ENCODE measurements at regions not wholly inside any gene's neighbourhood (a gene's known extent, or its start where the extent isn't known, plus 50 kb on each side); places are given as distances from the start of the nearest gene placed in this dataset.

DNA sequence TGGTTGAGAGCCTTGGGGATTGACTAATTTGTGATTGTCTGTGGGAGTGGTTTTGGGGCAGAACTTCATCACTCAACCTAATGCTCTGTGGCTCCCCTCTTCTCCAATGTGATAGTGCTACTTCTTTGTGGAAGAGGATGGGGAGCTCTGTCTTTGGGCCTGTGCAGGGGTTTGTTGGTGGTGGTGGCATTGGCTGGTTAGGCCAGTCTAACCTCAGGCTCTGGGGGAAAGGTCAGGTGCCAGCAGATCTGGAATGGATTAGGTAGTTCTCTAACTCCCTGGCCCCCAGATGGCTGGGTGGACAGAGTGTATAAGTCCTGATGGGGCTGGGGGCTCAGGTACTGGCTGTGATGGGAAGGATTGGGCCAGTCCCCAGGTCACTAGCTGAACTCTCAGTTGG is 129.0 kb upstream of the CHD6 start:
- DNase-seq (ENCODE audit: insufficient read length, low spot score, missing footprints): no peak
- no peaks in the 10 kb centered on the region for H3K27me3 ChIP-seq (ENCODE audit: insufficient read depth, low read length)
- no peak overlapping the region for H3K27ac ChIP-seq (ENCODE audit: low read depth, low read length)
- no peak overlapping the region for H3K4me2 ChIP-seq (ENCODE audit: insufficient read depth, low read length)
- no peaks in the 10 kb centered on the region for H3K79me2 ChIP-seq (ENCODE audit: insufficient read depth, low read length)
- no peaks in the 10 kb centered on the region for H4K20me1 ChIP-seq (ENCODE audit: insufficient read depth, low read length)
- TF ChIP-seq, protein P1, sequence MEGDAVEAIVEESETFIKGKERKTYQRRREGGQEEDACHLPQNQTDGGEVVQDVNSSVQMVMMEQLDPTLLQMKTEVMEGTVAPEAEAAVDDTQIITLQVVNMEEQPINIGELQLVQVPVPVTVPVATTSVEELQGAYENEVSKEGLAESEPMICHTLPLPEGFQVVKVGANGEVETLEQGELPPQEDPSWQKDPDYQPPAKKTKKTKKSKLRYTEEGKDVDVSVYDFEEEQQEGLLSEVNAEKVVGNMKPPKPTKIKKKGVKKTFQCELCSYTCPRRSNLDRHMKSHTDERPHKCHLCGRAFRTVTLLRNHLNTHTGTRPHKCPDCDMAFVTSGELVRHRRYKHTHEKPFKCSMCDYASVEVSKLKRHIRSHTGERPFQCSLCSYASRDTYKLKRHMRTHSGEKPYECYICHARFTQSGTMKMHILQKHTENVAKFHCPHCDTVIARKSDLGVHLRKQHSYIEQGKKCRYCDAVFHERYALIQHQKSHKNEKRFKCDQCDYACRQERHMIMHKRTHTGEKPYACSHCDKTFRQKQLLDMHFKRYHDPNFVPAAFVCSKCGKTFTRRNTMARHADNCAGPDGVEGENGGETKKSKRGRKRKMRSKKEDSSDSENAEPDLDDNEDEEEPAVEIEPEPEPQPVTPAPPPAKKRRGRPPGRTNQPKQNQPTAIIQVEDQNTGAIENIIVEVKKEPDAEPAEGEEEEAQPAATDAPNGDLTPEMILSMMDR (IDR thresholded peaks at IDR 0.05; ENCODE audit: extremely low read depth, low read depth, low read length): no peak
- H2AFZ ChIP-seq (ENCODE audit: low read length): no peak overlapping the region
- no peaks in the 10 kb centered on the region for H3K4me1 ChIP-seq (ENCODE audit: insufficient read depth, low read length)
- no peaks in the 10 kb centered on the region for H3K9me3 ChIP-seq (ENCODE audit: low read depth, low read length)
- no peaks in the 10 kb centered on the region for H3K36me3 ChIP-seq (ENCODE audit: insufficient read depth, low read length)
- no peak overlapping the region for H3K4me3 ChIP-seq (ENCODE audit: insufficient read depth, low read length)

DNA sequence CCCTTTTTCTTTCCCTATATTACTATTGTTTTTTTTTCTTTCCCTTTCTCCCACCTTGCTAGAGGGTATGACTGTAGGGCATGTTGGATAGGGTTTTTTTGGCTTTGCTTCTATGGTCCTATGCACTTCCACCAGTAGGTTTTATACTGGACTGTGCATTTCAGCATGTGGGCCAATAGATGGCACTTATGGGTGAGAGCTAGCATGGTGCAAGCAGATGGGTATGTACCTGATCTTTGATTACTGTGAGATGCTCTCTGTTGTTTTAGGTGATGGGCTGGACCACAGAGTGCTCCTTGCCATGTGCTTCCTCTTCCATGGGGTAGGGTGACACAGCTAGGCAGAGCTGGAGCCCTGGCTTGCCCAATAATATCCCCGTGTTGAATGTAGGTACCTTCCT is 128.5 kb upstream of the CHD6 start:
- H4K20me1 ChIP-seq (ENCODE audit: insufficient read depth, low read length): no peaks in the 10 kb centered on the region
- no peaks in the 10 kb centered on the region for H3K36me3 ChIP-seq (ENCODE audit: insufficient read depth, low read length)
- no peak overlapping the region for H3K27ac ChIP-seq (ENCODE audit: low read depth, low read length)
- H3K9me3 ChIP-seq (ENCODE audit: low read depth, low read length): no peaks in the 10 kb centered on the region
- TF ChIP-seq, protein P1 (IDR thresholded peaks at IDR 0.05; ENCODE audit: extremely low read depth, low read depth, low read length): no peak
- no peak overlapping the region for H3K4me2 ChIP-seq (ENCODE audit: insufficient read depth, low read length)
- no peak for DNase-seq (ENCODE audit: insufficient read length, low spot score, missing footprints)
- H3K27me3 ChIP-seq (ENCODE audit: insufficient read depth, low read length): no peaks in the 10 kb centered on the region
- no peaks in the 10 kb centered on the region for H3K79me2 ChIP-seq (ENCODE audit: insufficient read depth, low read length)
- H3K4me3 ChIP-seq (ENCODE audit: insufficient read depth, low read length): no peak overlapping the region
- H2AFZ ChIP-seq (ENCODE audit: low read length): no peak overlapping the region
- no peaks in the 10 kb centered on the region for H3K4me1 ChIP-seq (ENCODE audit: insufficient read depth, low read length)

DNA sequence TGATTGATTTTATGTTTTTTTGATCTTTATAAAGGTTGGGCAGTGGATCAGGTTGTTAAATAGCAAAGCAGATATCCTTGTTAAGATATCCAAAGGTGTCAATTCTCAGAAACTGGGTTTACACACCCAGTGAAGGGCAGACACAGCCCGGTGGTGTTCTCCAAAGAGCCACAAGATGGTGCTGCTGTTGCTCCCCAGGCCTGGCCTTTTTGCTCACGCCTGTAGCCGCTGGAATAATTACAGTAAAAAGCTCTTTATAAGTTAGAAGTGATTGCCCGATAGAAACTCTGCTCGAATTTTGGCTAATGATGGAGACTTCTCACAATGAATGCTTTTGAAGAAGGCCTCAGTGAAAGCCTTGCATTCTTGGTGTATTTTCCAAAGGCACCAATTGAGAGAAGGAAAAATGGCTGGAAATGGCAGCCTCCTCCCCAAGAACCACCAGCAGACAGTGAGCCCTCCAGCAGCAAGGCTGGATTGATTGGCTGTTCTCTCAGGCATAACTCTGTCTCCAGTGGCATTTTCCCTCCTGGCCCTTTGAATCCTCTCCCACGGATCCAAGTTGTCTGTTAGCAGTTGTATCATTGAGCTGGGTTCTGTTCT is 120.5 kb upstream of the CHD6 start:
- TF ChIP-seq, protein P1 (IDR thresholded peaks at IDR 0.05; ENCODE audit: extremely low read depth, low read depth, low read length): peak; percentile 93
- no peaks in the 10 kb centered on the region for H3K79me2 ChIP-seq (ENCODE audit: insufficient read depth, low read length)
- H3K27me3 ChIP-seq (ENCODE audit: insufficient read depth, low read length): no peaks in the 10 kb centered on the region
- H4K20me1 ChIP-seq (ENCODE audit: insufficient read depth, low read length): no peaks in the 10 kb centered on the region
- H3K4me2 ChIP-seq (ENCODE audit: insufficient read depth, low read length): no peak overlapping the region
- H3K4me3 ChIP-seq (ENCODE audit: insufficient read depth, low read length): no peak overlapping the region
- no peak for DNase-seq (ENCODE audit: insufficient read length, low spot score, missing footprints)
- H3K27ac ChIP-seq (ENCODE audit: low read depth, low read length): no peak overlapping the region
- H2AFZ ChIP-seq (ENCODE audit: low read length): peak overlapping the region; percentile 41
- H3K9me3 ChIP-seq (ENCODE audit: low read depth, low read length): no peaks in the 10 kb centered on the region
- no peaks in the 10 kb centered on the region for H3K4me1 ChIP-seq (ENCODE audit: insufficient read depth, low read length)
- no peaks in the 10 kb centered on the region for H3K36me3 ChIP-seq (ENCODE audit: insufficient read depth, low read length)

DNA sequence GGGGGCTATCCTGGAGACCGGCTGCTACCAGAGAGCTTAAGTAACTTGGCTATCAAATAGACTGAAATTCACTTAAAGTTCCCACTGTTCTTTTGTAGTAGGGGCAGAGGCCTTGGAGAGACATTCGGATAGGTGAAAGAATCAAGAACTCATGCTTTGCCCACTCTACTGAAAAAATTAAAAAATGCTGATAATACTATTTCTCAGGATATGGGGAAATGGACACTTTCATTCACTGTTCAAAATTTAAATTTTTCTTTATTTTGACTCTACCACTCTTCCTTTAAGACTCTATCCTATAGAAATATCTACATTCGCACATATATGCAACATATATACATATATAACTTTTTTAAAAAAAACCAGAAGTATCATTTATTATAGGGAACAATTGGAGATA is 117.8 kb upstream of the CHD6 start:
- Histone ChIP-seq H4K20me1 (ENCODE audit: insufficient read depth, low read length) (no peaks in the 10 kb centered on the region), H3K27ac (ENCODE audit: low read depth, low read length) (no peak overlapping the region), H3K27me3 (ENCODE audit: insufficient read depth, low read length) (no peaks in the 10 kb centered on the region), H3K79me2 (ENCODE audit: insufficient read depth, low read length) (no peaks in the 10 kb centered on the region), H3K4me1 (ENCODE audit: insufficient read depth, low read length) (no peaks in the 10 kb centered on the region), H3K9me3 (ENCODE audit: low read depth, low read length) (no peaks in the 10 kb centered on the region), H2AFZ (ENCODE audit: low read length) (no peak overlapping the region), H3K4me3 (ENCODE audit: insufficient read depth, low read length) (no peak overlapping the region), H3K4me2 (ENCODE audit: insufficient read depth, low read length) (no peak overlapping the region), H3K36me3 (ENCODE audit: insufficient read depth, low read length) (no peaks in the 10 kb centered on the region)
- no peak for DNase-seq (ENCODE audit: insufficient read length, low spot score, missing footprints)
- TF ChIP-seq, protein P1 (IDR thresholded peaks at IDR 0.05; ENCODE audit: extremely low read depth, low read depth, low read length): no peak
